Activated effector memory CD4-positive, alpha-beta T cell treated with anti-CD3 and anti-CD28 coated beads, Interleukin-2, amount 50 U/mL, for 16 hours (primary cell): ENCODE measurements at regions not wholly inside any gene's neighbourhood (a gene's known extent, or its start where the extent isn't known, plus 50 kb on each side); places are given as distances from the start of the nearest gene placed in this dataset.

ENCODE experiments used
- DNase-seq: peaks from one replicate; pipeline ENCODE4 v3.0.0-alpha.2; 2020

GRCh38 chr15:46576646-46577395 lies 942.0 kb downstream of the SQOR start:
- DNase-seq = no peak

GRCh38 chr15:46577767-46578166 lies 942.9 kb downstream of the SQOR start:
- no peak for DNase-seq

GRCh38 chr15:46580487-46580886 lies 945.7 kb downstream of the SQOR start:
- DNase-seq = no peak

- DNase-seq = no peak
These were observed 946.1 kb downstream of the SQOR start for GRCh38 chr15:46580924-46581323.

GRCh38 chr15:46589088-46589487 lies 954.3 kb downstream of the SQOR start:
- DNase-seq = no peak

DNA sequence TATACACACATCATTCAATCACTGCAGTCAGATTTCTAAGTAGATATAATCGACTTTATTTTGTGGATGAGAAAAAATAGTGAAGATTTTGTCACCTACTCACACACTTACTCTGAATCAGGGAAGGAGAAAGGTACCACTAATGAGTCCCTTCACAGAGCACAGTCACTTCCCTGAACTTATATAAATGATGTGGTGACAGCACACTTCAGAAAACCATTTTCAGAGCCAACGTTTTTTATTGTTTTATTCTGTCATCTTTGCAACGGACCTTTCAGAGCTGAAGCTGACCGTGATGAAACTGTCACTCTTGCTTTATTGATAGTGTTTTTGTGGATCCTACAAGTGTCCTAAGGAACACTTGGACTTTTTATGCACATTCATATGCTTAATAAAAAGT lies 956.6 kb downstream of the SQOR start:
- DNase-seq = no peak

GRCh38 chr15:46595016-46595415 lies 960.2 kb downstream of the SQOR start:
- no peak for DNase-seq

DNA sequence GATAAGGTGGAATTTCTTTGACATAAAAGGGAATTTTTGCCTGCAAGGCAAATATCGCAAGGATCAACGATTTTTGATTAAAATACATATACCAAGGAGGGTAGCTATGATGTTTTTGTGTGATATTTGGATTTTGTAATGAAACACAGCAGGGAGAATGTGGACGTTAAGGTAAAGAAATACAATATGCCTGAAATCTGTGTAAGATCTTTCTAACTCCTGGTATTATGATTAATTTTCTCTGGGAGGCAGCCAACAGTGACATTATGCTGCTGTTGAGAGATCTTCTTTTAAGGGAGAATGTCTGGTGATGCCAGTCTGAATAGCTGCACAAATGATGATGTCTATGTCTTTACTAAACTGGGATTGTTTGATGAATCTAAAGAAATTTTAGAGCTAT lies 972.2 kb downstream of the SQOR start:
- no peak for DNase-seq

- DNase-seq = no peak
These were observed 981.2 kb downstream of the SQOR start for GRCh38 chr15:46616033-46616432.

DNA sequence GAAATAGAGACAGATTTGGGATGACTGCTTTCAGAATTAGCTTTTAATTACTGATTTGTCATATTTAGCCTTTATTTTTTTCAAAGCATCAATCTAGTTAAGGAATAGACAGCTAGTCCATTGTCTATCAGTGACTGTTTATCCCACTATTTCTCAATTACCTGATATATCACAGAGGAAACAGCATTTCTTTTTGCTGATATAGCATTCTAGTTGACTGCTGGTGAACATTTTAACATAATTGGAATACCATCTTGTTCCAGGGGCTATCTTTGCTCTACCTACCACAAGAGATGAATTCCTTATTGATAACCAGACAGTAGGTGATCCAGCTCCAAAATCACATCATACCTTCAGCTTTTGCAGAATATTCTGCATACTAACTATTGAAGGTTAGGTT lies 982.7 kb downstream of the SQOR start:
- DNase-seq = no peak

- no peak for DNase-seq
These were observed 984.2 kb downstream of the SQOR start for GRCh38 chr15:46618984-46619383.

DNA sequence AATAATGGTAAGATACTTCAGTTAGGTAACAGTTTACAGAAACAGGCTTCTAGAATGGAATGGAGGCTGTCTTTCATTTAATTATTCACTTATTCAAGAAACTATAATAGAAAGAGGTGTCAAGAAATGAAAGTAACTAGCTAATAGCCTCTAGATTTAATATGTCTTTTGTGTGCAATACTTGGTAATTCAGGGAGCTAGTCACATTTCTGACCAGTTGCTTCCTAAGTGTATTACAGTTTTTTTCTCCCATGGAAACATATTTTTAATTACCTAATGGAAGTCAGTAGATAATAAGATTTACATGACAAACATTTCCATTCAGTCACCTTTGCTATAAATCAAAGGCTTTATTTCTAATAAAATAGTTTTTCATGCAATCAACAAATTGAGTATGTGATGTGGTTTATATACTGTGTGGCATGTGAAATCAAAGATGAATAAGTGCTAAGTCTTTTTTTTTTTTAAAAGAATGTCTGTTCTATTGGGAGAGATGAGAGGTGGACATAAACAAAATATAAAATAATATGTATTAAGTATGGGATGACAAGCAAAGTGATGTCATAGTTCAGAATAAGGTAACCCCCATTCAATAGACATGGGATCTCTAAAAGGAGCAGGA lies 985.7 kb downstream of the SQOR start:
- DNase-seq = no peak

DNA sequence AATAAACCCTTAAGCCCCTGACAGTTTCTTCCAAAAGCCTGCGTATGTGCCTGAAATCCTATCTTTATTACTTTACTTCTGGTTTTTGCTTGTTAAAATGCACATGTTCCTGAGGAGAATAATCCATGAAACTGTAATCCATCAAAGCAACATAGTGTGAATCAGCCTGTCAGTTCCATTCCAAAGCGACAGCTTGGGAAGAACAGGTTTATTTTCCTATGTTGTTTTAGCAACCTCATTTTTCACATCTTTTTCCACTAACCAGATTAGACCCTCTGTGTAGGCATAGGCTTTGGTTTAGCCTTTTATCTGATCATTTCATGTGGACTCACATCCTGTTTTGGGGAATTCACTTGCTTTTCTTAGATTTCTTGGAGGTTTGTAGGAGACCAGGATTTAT lies 988.0 kb downstream of the SQOR start:
- no peak for DNase-seq

GRCh38 chr15:46636206-46636605 lies 1001.4 kb downstream of the SQOR start:
- no peak for DNase-seq

DNA sequence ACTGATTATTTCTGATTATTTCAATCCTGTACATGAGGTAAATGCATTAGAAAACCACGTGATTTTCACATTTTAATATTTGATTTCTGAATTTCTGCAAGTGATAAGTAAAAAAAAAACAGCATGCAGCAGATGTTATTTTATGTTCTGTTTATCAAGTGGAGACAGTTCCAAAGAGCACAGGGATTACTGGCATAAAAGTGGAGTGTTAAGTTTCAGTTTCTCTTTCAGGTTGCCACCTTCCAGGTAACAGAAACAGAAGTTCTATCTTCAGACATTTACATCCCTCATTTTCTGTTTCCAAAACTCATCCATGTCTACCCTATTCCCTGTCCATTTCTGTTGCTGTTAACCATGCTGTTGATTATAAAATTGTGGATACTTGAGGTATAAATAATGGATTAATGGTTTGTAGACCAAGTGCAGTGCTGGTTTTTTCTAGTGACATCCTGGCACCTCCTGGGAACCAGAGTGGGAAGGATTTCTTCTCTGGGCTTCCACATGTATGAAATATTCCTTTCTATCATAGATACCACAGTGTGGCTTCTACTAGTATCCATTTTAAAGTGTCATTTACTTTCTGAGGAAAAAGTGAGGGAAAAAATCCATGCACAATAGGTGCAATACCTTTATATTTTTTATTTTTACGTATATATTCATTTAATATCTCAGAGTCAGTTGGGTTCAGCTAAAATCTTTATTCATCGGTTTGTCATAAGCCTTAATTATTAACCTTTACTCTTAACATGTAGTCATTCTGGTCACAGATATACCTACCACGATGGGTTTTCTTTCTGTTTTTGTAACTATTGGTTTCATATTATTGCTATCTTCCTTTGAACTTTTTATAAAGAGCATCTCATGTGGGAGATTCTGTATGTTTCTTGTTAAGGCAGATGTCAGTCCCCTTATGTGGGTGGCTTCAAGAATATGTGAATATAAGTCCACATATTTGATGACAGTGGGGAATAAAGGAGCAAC lies 1010.0 kb downstream of the SQOR start:
- no peak for DNase-seq

DNA sequence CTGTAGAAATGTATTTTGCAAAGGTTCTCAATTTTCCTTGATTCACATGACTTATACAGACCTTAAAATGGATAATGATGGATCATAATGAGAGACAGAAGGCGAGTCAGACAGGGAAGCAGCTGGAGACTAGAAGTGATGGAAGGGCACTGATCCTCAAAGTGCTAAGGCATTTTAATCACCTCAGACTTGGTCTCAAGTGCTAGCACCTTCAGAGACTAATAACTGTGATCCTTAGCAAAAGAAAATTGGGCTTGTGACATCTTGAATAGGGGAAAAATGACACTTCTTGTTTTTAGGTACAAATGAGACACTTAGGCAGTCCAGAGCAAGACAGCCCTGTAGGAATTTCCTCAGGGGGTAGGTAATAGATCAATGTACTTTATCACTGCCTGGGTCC lies 1011.7 kb downstream of the SQOR start:
- DNase-seq = no peak

GRCh38 chr15:46647046-46647445 lies 1012.2 kb downstream of the SQOR start:
- no peak for DNase-seq

DNA sequence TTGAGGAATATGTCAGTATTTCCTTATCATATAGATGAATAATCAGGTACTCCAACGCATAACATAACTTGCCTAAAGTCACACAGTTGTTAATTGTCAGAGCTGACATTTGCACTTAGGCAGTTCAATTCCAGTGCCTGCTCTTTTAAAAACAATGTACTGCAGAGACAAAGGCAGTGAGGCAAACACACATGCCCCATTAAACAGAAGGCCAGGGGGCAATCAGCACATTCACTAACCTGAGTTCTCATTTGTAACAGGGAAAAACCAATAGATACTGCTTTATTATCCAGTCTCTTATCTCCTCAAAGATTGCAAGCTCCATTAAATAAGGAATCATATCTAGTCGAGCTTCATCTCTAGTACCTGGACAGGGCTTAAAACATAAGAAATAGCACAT lies 1017.4 kb downstream of the SQOR start:
- no peak for DNase-seq

DNA sequence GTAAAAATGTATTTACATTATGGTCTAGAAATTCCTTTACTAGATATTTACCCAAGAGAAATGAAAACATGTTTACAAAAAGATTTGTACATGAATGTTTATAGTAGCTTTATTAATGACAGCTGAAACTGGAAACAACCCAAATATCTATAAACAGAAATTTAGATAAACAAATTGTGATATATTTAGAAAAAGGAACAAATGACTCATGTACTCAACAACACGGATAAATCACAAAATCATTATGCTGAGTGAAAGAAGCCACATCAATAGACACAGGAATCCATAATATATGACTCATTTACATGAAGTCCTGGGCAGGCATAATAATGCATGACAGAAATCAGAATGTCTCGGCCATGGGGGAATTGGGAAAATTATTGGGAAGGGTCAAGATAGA lies 1020.2 kb downstream of the SQOR start:
- DNase-seq = no peak

DNA sequence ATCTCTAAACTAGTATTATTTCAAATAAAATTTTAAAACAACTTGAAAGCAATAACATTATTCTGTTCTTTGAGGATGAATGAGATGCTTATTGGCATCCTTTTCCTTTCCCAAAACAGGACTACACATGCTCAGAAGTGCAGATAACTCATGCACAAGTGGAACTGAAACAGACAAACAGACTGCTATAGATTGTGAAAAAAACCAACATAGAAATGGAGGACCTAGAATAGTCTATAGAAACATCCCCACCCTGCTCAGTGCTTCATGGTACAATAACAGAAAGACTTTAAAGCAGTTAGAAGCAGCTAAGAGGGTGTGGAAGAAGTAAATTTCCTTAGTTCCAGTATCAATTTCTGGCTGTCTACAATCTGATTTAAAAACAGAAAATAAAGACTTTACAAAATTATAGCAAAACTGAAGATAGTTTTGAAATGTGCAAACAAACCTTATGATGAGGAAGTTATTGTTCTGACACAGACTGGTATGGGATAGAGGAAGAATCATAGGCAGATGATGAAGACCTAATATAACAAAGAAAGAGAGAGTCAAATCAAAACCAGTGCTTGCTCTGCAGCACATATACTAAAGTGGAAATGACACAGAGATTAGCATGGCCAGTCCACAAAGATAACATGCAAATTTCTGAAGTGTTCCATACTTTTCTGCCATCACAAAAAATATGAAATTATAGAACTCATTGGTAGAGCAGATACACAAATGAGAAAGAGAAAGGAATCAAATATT lies 1025.4 kb downstream of the SQOR start:
- DNase-seq = no peak

- DNase-seq = no peak
These were observed 1035.4 kb downstream of the SQOR start for GRCh38 chr15:46670258-46670657.

- DNase-seq = no peak
These were observed 1036.5 kb downstream of the SQOR start for GRCh38 chr15:46671336-46671735.

- no peak for DNase-seq
These were observed 1037.2 kb downstream of the SQOR start for GRCh38 chr15:46672041-46672440.
